PC-9 (cell line): ENCODE measurements at regions not wholly inside any gene's neighbourhood (a gene's known extent, or its start where the extent isn't known, plus 50 kb on each side); places are given as distances from the start of the nearest gene placed in this dataset.

ENCODE experiments used
- EZH2 ChIP-seq: fragments of 200-600 bp; sonication (generic); IDR thresholded peaks from 2 replicates; pipeline ENCODE4 v1.8.0; 2017; ENCODE audit warnings: antibody characterized with exemption, low read depth
- TF ChIP-seq, protein P1 (sequence below): fragments of 200-600 bp; sonication (generic); conservative IDR thresholded peaks from 2 replicates; pipeline ENCODE4 v1.6.1; 2017; ENCODE audit warnings: mixed run types, antibody characterized with exemption, mild to moderate bottlenecking, moderate library complexity

DNA sequence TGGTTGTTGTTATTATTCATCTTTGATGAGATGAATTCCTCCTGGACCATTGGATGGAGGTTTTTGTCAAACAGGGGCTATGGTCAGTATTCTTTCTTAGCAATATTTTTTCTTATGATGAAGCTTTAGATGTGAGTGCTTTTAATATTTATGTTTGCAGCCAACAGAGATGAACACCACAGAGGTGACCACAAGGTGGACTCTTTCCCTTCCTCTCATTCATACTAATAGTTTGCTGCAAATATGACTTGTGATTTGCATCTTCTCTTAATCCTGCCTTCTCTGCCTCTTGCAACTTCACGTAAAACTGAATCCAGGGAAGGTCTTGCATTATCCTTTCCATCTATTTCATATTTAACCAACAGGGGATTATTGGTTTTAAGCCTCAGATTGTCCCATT lies 473.1 kb upstream of the UBE2E2 start:
- TF ChIP-seq, protein P1, sequence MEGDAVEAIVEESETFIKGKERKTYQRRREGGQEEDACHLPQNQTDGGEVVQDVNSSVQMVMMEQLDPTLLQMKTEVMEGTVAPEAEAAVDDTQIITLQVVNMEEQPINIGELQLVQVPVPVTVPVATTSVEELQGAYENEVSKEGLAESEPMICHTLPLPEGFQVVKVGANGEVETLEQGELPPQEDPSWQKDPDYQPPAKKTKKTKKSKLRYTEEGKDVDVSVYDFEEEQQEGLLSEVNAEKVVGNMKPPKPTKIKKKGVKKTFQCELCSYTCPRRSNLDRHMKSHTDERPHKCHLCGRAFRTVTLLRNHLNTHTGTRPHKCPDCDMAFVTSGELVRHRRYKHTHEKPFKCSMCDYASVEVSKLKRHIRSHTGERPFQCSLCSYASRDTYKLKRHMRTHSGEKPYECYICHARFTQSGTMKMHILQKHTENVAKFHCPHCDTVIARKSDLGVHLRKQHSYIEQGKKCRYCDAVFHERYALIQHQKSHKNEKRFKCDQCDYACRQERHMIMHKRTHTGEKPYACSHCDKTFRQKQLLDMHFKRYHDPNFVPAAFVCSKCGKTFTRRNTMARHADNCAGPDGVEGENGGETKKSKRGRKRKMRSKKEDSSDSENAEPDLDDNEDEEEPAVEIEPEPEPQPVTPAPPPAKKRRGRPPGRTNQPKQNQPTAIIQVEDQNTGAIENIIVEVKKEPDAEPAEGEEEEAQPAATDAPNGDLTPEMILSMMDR = no peak
- no peak for TF ChIP-seq EZH2
